AG10803 (cell line): ENCODE measurements at regions not wholly inside any gene's neighbourhood (a gene's known extent, or its start where the extent isn't known, plus 50 kb on each side); places are given as distances from the start of the nearest gene placed in this dataset.

Experiments used
- DNase-seq: peaks from one replicate; pipeline ENCODE4 v3.0.0; 2010; ENCODE audit warnings: low read depth
- H3K4me3 ChIP-seq: 2 replicates; pipeline ENCODE4 v1.5.1; 2011; ENCODE audit warnings: mild to moderate bottlenecking, low read length, control low read depth
- TF ChIP-seq, protein P1 (sequence below): conservative IDR thresholded peaks from 2 replicates; pipeline ENCODE4 v1.5.1; 2011; ENCODE audit warnings: mild to moderate bottlenecking, low read length, control low read depth, inconsistent platforms

GRCh38 chr16:73848993-73849392 is 447.6 kb upstream of the PSMD7 start:
- no peak overlapping the region for H3K4me3 ChIP-seq
- TF ChIP-seq, protein P1, sequence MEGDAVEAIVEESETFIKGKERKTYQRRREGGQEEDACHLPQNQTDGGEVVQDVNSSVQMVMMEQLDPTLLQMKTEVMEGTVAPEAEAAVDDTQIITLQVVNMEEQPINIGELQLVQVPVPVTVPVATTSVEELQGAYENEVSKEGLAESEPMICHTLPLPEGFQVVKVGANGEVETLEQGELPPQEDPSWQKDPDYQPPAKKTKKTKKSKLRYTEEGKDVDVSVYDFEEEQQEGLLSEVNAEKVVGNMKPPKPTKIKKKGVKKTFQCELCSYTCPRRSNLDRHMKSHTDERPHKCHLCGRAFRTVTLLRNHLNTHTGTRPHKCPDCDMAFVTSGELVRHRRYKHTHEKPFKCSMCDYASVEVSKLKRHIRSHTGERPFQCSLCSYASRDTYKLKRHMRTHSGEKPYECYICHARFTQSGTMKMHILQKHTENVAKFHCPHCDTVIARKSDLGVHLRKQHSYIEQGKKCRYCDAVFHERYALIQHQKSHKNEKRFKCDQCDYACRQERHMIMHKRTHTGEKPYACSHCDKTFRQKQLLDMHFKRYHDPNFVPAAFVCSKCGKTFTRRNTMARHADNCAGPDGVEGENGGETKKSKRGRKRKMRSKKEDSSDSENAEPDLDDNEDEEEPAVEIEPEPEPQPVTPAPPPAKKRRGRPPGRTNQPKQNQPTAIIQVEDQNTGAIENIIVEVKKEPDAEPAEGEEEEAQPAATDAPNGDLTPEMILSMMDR: no peak
- no peak for DNase-seq

DNA sequence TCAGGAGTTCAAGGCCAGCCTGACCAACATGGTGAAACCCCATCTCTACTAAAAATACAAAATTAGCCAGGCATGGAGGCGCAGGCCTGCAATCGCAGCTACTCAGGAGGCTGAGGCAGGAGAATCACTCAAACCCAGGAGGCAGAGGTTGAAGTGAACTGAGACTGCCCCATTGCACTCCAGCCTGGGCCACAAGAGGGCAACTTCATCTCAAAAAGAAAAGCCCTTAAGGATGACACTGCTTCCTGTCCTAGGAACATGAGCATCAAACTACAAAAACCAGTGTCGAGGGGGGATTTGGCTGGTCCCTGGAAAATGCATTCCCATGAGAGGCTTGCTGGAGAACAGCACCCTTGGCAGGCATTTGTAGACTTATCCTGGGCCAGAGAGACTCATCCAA is 449.5 kb upstream of the PSMD7 start:
- no peak overlapping the region for H3K4me3 ChIP-seq
- TF ChIP-seq, protein P1: no peak
- DNase-seq: no peak

DNA sequence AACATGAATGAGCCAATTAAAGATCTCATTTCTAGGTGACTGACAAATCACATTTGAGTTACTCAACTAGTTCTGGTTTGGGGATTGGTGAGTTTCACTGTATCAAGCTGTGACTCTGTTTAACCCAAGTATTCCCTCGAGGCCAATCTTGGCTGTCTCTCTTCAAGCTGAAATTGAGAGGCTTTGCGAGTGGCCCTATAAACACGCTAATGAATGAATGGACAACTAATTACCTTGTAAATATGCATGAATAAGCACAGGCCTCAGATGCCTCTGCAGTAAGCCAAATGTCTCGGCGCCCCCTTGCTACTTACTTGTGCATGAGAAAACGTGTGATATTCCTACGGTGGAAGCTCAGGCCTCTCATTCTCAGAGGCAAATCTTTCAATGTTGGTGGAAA is 450.3 kb upstream of the PSMD7 start:
- DNase-seq: no peak
- TF ChIP-seq, protein P1: no peak
- no peak overlapping the region for H3K4me3 ChIP-seq

GRCh38 chr16:73846007-73846330 is 450.6 kb upstream of the PSMD7 start:
- TF ChIP-seq, protein P1: no peak
- no peak overlapping the region for H3K4me3 ChIP-seq

DNA sequence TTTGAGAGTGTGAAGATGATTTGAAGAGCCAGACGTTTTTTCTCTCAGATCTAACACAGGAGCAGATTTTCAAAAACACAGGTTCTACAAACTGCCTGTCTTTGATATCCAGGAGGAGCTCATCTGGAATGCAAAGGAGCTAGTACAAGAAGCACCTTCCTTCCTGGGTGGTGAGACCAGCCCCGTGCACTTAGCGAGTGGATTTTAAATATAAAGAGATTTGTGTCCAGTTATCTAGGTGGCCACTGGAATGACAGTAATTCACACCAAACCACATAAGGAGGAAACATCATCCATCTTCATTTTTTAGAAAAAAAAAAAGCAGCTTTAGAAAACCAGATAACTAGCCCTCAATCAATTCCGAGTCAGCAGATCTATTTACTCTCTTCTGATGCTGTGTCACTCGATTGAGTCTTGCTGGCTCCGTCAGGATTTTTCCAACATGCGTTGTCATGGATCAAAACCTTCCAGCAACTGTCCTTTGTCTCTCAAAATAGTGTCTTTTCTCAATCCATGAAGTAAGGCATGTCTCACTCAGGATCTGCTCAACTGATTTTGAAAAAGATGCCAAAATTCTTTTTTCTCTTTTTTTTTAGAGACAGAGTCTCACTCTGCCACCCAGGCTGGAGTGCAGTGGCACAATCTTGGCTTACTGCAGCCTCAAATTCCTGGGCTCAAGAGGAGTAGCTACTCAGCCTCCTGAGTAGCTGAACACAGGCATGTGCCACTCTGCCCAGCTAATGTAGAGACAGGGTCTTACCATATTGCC is 451.2 kb upstream of the PSMD7 start:
- H3K4me3 ChIP-seq: no peak overlapping the region
- TF ChIP-seq, protein P1: no peak
- no peak for DNase-seq

More at GRCh38 chr16:73846007-73846330, 450.6 kb upstream of the PSMD7 start:
- no peak for DNase-seq

- no peak overlapping the region for H3K4me3 ChIP-seq
- TF ChIP-seq, protein P1: no peak
- DNase-seq: no peak
Measured at GRCh38 chr16:73840728-73841127, 455.9 kb upstream of the PSMD7 start.

DNA sequence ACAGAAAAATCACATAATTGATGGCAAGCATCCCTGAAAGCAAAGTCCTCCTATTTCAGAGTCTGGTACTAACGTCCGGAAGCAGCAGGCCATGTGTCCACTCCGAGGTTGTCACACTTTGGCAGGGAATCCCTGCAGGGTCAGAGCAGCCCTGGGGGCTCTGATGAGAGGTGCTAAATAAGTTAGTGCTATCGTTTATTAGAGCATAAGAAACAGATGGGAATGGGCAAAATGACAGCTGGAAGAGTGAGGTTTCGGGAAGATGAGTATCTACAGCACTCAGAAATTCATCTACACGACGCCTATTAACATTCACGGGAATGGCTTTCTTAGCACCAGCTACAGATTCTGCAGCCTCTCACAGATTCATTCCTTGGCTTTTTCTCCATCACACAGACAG is 465.4 kb upstream of the PSMD7 start:
- no peak for DNase-seq
- TF ChIP-seq, protein P1: no peak
- H3K4me3 ChIP-seq: no peak overlapping the region
